ENCODE measurements at regions not wholly inside any gene's neighbourhood (a gene's known extent, or its start where the extent isn't known, plus 50 kb on each side); places are given as distances from the start of the nearest gene placed in this dataset.

- DNase-seq (ENCODE audit: low spot score): no peak
Measured at GRCh38 chrY:7977301-7977700, 1065.7 kb upstream of the AMELY start.

DNA sequence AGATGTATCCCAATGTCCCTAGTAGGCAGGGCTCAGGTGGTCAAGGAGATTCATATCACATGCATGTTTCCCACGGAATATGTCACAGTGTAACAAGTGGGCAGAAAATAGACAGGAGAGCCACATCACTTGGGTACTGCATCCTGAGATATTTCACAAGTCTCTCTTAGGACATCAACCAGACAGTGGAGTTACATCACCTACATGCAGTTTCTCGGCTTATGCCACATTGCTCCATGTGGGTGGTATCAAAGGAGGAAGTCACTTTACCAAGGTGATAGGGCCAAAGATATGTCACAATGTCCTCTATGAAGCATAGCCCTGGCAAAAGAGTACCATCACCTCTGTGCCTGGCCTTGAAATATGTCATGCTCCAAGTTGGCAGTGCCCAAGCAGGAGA is 1056.7 kb upstream of the AMELY start:
- no peak for DNase-seq (ENCODE audit: low spot score)

- no peak for DNase-seq (ENCODE audit: low spot score)
Measured at GRCh38 chrY:7966916-7967315, 1055.4 kb upstream of the AMELY start.

DNA sequence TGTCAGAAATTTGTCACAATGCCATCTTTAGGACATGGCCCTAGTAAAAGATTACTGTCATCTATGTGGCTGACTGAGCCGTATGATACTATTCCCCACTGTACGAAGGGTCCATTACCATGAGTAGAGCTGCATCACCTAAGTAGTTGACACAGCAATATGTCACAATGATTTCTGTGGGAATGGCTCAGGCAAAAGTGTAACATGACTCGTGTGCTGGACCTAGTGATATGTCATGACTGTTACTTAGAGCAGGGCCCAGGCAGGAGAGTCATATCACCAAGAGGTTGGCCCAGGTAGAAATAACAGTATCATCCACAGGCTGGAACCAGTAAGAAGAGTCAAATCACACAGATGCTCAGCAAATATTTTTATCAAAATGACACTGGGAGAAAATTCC is 1051.8 kb upstream of the AMELY start:
- DNase-seq (ENCODE audit: low spot score): no peak

DNA sequence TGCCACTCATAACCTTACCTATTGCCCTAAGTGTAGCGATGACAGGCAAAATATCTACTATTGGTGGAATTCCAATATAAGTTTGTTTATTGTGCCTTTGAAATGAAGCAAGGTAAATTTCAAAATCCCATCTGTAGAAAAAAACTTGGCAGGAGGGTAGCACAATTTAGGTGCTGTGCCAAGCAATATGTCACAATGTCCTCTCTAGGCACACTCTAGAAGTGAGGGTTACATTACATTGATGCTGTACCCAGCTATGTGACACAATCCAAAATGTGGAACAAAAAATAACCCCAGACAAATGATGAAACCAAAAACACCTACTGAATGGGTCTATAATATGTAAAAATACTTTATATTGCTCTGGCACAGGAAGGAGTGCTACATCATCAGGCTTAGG is 1050.8 kb upstream of the AMELY start:
- no peak for DNase-seq (ENCODE audit: low spot score)

DNA sequence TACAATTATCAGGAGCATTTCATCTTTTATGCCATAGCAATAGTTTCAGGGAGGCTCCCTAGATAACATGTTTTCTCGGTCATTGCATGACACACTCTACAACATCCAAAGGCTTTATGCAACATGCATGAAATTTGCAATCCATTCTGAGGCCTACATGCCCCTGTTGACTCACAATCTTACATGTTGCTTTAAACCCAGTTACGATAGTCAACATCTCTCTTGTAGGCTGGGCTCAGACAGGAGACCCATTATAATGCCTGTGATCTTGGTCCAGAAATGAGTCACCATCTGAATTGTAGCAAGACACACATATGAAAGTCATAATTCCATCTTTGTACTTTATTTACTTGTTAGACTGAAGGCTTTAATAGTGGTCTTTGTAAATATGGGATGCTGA is 1050.3 kb upstream of the AMELY start:
- no peak for DNase-seq (ENCODE audit: low spot score)

DNA sequence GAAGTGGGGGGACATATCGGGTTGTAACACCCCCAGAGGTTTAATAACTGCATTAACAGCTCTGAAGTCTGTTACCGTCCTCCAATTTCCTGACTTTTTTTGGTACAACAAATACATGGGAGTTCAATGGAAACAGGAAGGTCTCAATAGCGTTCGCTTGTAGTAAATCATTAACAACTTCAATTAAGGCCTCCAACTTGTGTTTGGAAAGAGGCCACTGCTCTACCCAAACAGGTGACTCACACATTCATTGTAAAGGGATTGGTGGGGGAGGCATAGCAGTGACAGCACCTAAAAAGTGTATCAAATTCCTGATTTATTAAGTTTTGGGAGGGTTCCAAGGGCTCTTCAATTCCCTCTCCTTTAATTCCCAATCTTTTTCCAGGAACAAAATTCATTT is 1046.2 kb upstream of the AMELY start:
- no peak for DNase-seq (ENCODE audit: low spot score)

GRCh38 chrY:7951187-7951852 is 1039.8 kb upstream of the AMELY start:
- DNase-seq (ENCODE audit: low spot score): no peak

DNA sequence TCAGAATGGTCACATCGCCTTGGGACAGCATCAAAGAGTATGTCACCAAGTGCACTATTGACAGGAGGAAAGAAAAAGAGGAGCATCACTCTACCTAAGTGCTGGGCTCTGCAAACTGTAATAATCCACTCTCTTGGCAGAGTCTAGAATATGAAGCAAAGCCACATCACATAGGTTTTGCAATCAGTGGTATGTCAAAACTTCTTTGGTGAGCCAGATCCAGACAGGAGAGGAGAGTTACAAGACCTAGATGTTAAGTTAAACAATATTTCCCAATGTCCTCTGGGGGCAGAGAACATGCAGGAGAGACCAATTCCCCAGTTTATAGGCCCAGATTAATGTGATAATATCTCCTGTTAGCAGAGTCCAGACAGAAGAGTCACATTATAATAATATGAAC is 1032.6 kb upstream of the AMELY start:
- DNase-seq (ENCODE audit: low spot score): no peak

DNA sequence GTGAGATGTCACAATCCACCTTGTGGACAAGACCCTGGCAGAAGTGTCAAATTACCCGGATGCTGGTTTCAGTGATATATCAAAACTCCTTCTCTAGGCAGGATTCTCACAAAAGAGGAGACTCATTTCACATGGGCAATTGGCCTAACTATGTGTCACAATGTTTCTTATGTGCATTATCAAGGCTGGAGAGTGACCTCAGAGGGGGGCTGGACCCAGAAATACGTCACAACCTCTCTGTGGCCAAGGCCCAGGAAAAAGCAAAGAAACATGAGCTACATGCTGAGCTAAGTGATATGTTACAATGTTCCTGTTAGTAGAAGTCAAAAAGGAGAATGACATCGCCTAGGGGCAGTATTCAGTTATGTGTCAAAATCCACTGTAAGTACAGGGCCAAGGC is 1031.2 kb upstream of the AMELY start:
- no peak for DNase-seq (ENCODE audit: low spot score)

DNA sequence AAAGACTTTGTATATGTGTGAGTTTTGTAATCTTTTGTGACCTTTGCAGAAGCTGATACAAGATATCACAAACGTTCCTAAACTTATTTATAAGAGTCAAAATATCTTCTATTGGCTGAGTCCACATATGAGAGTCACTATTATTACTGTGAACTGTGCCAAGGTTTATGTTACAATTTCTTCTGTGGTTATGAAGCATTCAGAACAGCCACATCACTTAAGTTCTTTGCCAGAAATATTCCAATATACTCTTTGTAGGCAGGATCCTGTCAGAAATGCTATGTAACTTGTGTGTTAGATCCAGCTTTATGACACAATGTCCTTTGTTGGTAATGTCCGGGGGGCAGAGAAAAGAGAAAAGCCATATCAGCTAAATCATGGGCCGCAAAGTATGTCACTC is 1030.3 kb upstream of the AMELY start:
- DNase-seq (ENCODE audit: low spot score): no peak

DNA sequence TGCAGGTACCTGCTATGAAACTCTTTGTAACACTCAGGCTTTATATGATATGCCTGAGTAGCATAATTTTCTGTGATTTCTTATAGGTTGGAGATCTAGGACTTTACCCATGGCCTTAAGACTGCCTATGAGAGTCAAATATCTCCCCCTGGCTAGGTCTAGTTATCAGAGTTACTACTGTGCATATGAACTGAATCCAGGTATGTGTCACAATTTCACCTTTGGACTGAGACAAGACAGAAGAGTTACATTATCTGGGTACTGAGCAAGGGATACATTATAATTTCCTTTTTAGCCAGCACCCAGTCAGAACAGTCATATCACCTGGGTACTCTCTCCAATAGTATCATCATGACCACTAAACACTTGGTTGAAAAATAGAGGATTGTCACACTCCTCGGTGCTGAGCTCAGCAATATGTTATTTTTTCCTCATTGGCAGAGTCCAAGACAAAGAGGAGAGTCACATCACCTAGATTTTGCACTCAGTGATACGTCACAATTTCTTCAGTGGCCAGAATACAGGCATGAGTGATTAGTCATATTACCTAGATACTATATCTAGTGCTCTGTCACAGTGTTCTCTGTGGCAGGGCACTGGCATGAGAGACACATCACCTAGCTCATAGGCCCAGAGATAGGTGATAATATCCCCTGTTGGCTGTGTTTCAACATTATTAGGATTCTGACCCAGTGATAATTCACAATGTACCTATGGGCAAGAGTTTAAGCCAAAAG is 1027.6 kb upstream of the AMELY start:
- no peak for DNase-seq (ENCODE audit: low spot score)

DNA sequence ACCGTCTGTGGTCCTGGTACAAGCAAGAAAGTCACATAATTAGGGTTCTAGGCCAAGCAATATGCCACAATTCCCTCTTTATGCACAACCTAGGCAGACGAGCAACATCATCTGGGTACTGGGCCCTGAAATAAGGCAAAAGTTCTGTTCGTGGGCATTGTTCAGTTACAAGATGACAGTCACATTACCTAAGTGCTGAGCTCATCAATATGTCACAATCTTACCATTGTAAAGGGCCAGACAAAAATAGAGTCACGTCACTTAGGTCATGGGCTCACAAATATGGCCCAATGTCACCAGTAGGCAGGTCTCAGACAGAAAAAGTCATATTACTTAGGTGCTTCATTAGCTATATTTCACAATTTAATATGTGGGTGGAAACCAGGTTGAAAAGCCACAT is 1025.3 kb upstream of the AMELY start:
- no peak for DNase-seq (ENCODE audit: low spot score)

DNA sequence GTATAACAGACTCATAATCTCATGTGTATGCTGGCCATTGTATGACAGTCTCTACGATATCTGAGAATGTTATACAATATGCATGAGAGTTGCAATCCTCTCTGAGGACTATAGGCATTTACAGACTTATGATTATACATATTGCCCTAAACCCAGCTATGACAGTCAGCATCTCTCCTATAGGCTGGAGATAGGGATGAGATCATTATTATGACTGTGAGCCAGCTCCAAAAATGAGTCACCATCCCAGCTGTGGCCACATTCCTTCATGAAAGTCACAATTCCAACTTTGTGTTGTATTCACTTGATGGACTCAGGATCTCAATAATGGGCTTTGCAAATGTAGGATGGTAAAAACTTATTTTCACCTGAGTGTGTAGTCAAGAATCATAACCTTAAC is 1024.5 kb upstream of the AMELY start:
- no peak for DNase-seq (ENCODE audit: low spot score)

- no peak for DNase-seq (ENCODE audit: low spot score)
Measured at GRCh38 chrY:7935606-7936005, 1024.1 kb upstream of the AMELY start.

DNA sequence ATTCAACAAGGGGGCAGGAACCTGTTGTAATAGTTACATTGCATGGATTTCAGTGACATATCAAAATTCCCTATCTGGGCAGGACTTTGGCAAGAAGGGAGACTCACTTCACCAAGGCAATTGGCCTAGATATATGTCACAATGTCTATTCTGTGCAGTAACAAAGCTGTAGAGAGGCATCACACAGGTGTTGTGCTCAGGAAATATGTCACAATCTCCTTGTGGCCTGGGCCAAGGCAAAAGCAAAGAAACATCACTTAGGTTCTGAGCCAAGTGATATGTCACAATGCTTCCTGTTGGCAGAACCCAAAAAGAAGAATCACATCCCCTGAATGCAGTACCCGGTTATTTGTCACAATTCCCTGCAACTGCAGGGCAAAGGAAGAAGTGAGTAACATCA is 1020.9 kb upstream of the AMELY start:
- no peak for DNase-seq (ENCODE audit: low spot score)

DNA sequence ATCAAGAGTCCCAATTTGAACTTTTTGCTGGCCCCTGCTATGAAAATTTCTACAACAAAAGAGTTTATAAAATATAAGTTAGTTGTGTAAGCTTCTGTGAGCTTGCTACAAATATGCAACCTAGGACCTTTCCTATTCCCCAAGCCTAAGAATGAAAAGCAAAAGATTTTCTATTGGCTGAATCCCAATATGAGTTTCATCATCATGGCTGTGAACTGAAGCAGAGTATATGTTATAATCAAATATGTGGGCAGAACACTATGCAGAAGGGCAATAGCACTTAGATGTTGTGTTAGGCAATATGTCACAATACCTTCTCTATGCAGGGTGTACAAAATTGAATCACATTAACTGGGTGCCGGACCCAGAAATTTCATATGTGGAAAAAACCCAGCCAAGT is 1018.3 kb upstream of the AMELY start:
- no peak for DNase-seq (ENCODE audit: low spot score)

GRCh38 chrY:7924059-7924458 is 1012.5 kb upstream of the AMELY start:
- DNase-seq (ENCODE audit: low spot score): no peak

GRCh38 chrY:7923476-7924017 is 1012.0 kb upstream of the AMELY start:
- DNase-seq (ENCODE audit: low spot score): no peak

GRCh38 chrY:7920382-7920781 is 1008.8 kb upstream of the AMELY start:
- DNase-seq (ENCODE audit: low spot score): no peak

GRCh38 chrY:7888506-7888905 is 977.0 kb upstream of the AMELY start:
- DNase-seq (ENCODE audit: low spot score): no peak

DNA sequence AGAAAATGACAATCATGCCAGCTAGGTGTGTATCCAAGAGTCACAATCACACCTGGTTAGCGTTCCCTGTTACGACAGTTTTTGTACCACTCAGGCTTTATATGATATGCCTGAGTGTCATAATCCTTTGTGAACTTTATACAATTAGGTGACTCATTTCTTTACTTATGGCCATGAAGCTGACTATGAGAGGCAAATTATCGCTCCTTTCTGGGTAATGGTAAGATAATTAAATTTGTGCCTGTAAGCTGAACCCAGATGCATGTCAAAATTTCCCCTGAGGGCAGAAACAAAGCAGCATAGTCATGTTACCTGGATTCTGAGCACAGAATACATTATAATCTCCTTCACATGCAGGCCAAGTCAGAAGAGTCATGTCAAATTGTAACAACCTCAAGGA is 970.1 kb upstream of the AMELY start:
- no peak for DNase-seq (ENCODE audit: low spot score)

DNA sequence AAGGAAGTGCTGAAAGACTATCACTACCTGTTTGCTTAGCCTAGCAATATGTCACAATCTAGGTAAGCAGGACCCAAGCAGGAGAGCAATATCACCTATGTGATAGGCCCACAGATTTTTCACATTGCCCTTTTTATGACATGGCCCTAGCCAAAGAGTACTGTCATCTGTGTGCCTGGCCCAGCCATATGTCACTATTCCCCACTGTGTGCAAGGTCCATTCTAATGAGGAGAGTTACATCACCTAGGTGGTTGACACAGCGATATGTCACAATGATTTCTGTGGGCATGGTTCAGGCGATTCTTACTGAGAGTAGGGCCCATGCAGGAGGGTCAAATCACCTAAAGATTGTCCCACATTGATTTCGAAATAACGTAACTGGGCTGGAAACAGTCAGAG is 967.7 kb upstream of the AMELY start:
- no peak for DNase-seq (ENCODE audit: low spot score)

DNA sequence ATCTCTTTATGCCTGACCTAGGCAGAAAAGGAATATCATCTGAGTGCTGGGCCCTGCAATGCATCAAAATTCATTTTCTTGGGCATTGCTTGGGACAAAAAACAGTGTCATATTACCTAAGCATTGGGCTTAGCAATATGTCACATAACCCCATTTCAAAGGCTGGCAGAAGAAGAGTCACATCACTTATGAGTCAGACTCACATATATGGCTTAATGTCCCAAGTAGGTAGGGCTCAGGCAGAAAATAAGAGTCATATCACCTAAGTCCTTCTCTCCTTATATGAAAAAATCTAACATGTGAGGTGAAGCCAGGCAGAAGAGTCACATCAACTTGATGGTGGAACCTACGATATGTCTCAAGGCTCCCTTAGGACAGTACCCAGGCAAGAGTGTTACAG is 967.2 kb upstream of the AMELY start:
- DNase-seq (ENCODE audit: low spot score): no peak

All from germinal center (tissue), 1 donor.